SK-N-SH (cell line): ENCODE measurements at regions not wholly inside any gene's neighbourhood (a gene's known extent, or its start where the extent isn't known, plus 50 kb on each side); places are given as distances from the start of the nearest gene placed in this dataset.
A peak's percentile ranks its signal among the peaks of the same experiment; 100 is the strongest.

Experiments
- CTCF ChIA-PET: fragments of 300-600, 350-600 bp; formaldehyde crosslinking; extraction: SDS; loops from one replicate; lab custom pipeline; 2021; lab: Yijun Ruan, JAX
- POLR2A ChIA-PET: fragments of 350-600 bp; sonication (Branson Sonifier 250); formaldehyde crosslinking; extraction: SDS; loops from one replicate; lab custom pipeline; 2020; ENCODE audit warnings: antibody characterized with exemption, inconsistent platforms; lab: Yijun Ruan, JAX
- DNase-seq: peaks from one replicate; pipeline ENCODE4 v3.0.0; 2012
- H2AFZ ChIP-seq: fragments of 200-600 bp; sonication (generic); 2 replicates; pipeline ENCODE4 v1.8.1; 2016; ENCODE audit warnings: antibody characterized with exemption, mild to moderate bottlenecking, low read depth
- H3F3A ChIP-seq: fragments of 200-600 bp; sonication (generic); replicated peaks from 2 replicates; pipeline ENCODE3; 2016; ENCODE audit warnings: antibody characterized with exemption, mild to moderate bottlenecking; ENCODE audit not compliant: insufficient read depth
- H3K27ac ChIP-seq, 2 experiments: fragments of 200-500 bp in 1 of 2; fragments of 200-600 bp in 1 of 2; sonication (Bioruptor generic) in 1 of 2; sonication (generic), shearing (Covaris generic) in 1 of 2; 2 replicates each; pipeline versions ENCODE4 v1.5.1 to v1.6.1; 2014 to 2016; ENCODE audit warnings: low read depth in 2 of 2, inconsistent platforms in 1 of 2, low read length in 1 of 2, mild to moderate bottlenecking in 1 of 2, mixed read lengths in 1 of 2
- H3K27me3 ChIP-seq: fragments of 200-600 bp; sonication (generic), shearing (Covaris generic); 2 replicates; pipeline ENCODE4 v1.6.1; 2016; ENCODE audit warnings: mixed run types; ENCODE audit not compliant: insufficient read depth
- H3K36me3 ChIP-seq, 2 experiments: fragments of 200-500 bp in 1 of 2; fragments of 200-600 bp in 1 of 2; sonication (Bioruptor generic) in 1 of 2; sonication (generic) in 1 of 2; replicated peaks in 1 of 2; 2 replicates each; pipeline versions ENCODE3 to v1.5.1; 2014 to 2016; ENCODE audit warnings: low read length in 1 of 2, mild to moderate bottlenecking in 1 of 2; ENCODE audit not compliant: insufficient read depth in 2 of 2, control insufficient read depth in 1 of 2
- H3K4me1 ChIP-seq, 2 experiments: fragments of 200-500 bp in 1 of 2; fragments of 200-600 bp in 1 of 2; sonication (Bioruptor generic) in 1 of 2; sonication (generic), shearing (Covaris generic) in 1 of 2; 2 replicates each; pipeline versions ENCODE4 v1.5.1 to v1.6.1; 2014 to 2016; ENCODE audit warnings: low read depth in 1 of 2, low read length in 1 of 2, mixed run types in 1 of 2; ENCODE audit not compliant: insufficient read depth in 2 of 2, control insufficient read depth in 1 of 2
- H3K4me2 ChIP-seq: fragments of 200-600 bp; sonication (generic), shearing (Covaris generic); 2 replicates; pipeline ENCODE4 v1.6.1; 2017; ENCODE audit warnings: mixed run types
- H3K4me3 ChIP-seq, 2 experiments: fragments of 200-500 bp in 1 of 2; fragments of 200-600 bp in 1 of 2; sonication (Bioruptor generic) in 1 of 2; sonication (generic), shearing (Covaris generic) in 1 of 2; 2 replicates each; pipeline versions ENCODE4 v1.5.1 to v1.8.1; 2014 to 2016; ENCODE audit warnings: low read depth in 2 of 2, inconsistent platforms in 1 of 2, low read length in 1 of 2, mild to moderate bottlenecking in 1 of 2, mixed read lengths in 1 of 2, moderate library complexity in 1 of 2
- H3K79me2 ChIP-seq: fragments of 200-600 bp; sonication (generic); 2 replicates; pipeline ENCODE4 v1.8.1; 2017; ENCODE audit warnings: mild to moderate bottlenecking; ENCODE audit not compliant: insufficient read depth
- H3K9ac ChIP-seq: fragments of 200-600 bp; sonication (generic); 2 replicates; pipeline ENCODE4 v1.6.1; 2017; ENCODE audit warnings: mixed run types
- H3K9me2 ChIP-seq: fragments of 200-600 bp; sonication (generic); 2 replicates; pipeline ENCODE4 v1.6.1; 2017; ENCODE audit warnings: mixed run types
- H3K9me3 ChIP-seq: fragments of 200-600 bp; sonication (generic); 2 replicates; pipeline ENCODE4 v1.6.1; 2017; ENCODE audit warnings: mixed run types, mild to moderate bottlenecking, moderate library complexity
- H4K20me1 ChIP-seq: fragments of 200-600 bp; sonication (generic); 2 replicates; pipeline ENCODE4 v1.6.1; 2017; ENCODE audit warnings: mild to moderate bottlenecking, mixed run types; ENCODE audit not compliant: insufficient read depth
- CHD2 ChIP-seq: fragments of 150-350 bp; IDR thresholded peaks from 2 replicates; pipeline ENCODE4 v1.6.1; 2018; ENCODE audit warnings: low read length; ENCODE audit not compliant: partially characterized antibody
- CTCF ChIP-seq: fragments of 200-600 bp; sonication (generic); IDR thresholded peaks from 2 replicates; pipeline ENCODE4 v1.6.1; 2017; ENCODE audit warnings: antibody characterized with exemption, mild to moderate bottlenecking, moderate library complexity
- ELF1 ChIP-seq: IDR thresholded peaks from 2 replicates; pipeline ENCODE4 v1.4.0; 2012
- EP300 ChIP-seq, 2 experiments: IDR thresholded peaks; 2 replicates each; pipeline versions ENCODE4 v1.4.0 to v1.6.1; 2012; ENCODE audit warnings: borderline replicate concordance in 1 of 2, low read depth in 1 of 2, low read length in 1 of 2
- FOXM1 ChIP-seq: IDR thresholded peaks from 2 replicates; pipeline ENCODE4 v1.4.0; 2012; ENCODE audit warnings: low read depth, mild to moderate bottlenecking
- GATA2 ChIP-seq: sonication (generic); formaldehyde crosslinking; IDR thresholded peaks from 2 replicates; pipeline ENCODE4 v1.5.0; 2020; ENCODE audit warnings: mild to moderate bottlenecking, missing genetic modification reagents
- IRF3 ChIP-seq: fragments of 150-350 bp; IDR thresholded peaks from 2 replicates; pipeline ENCODE4 v1.6.1; 2016; ENCODE audit warnings: mild to moderate bottlenecking, low read depth, low read length
- MAX ChIP-seq: IDR thresholded peaks from 2 replicates; pipeline ENCODE4 v1.4.0; 2012; ENCODE audit warnings: low read depth
- MEF2A ChIP-seq: IDR thresholded peaks from 2 replicates; pipeline ENCODE4 v1.4.0; 2012; ENCODE audit warnings: low read depth, borderline replicate concordance
- MXI1 ChIP-seq: IDR thresholded peaks from 2 replicates; pipeline ENCODE4 v1.6.1; 2012; ENCODE audit warnings: mild to moderate bottlenecking, low read depth, low read length, improper control_type of control experiment
- NFIC ChIP-seq: IDR thresholded peaks from 2 replicates; pipeline ENCODE4 v1.4.0; 2012; ENCODE audit warnings: borderline replicate concordance
- POLR2AphosphoS5 ChIP-seq: IDR thresholded peaks from 2 replicates; pipeline ENCODE4 v1.6.1; 2012; ENCODE audit warnings: low read depth, low read length
- RCOR1 ChIP-seq: fragments of 150-350 bp; IDR thresholded peaks from 2 replicates; pipeline ENCODE4 v1.6.1; 2017; ENCODE audit warnings: antibody characterized with exemption, low read length
- SIN3A ChIP-seq: IDR thresholded peaks from 2 replicates; pipeline ENCODE4 v1.6.1; 2012; ENCODE audit warnings: low read depth, mild to moderate bottlenecking, low read length, moderate library complexity, borderline replicate concordance
- SMC3 ChIP-seq: IDR thresholded peaks from 2 replicates; pipeline ENCODE4 v1.6.1; 2012; ENCODE audit warnings: low read depth, low read length, improper control_type of control experiment
- TEAD4 ChIP-seq: IDR thresholded peaks from 2 replicates; pipeline ENCODE4 v1.4.0; 2012; ENCODE audit warnings: mild to moderate bottlenecking, borderline replicate concordance; ENCODE audit not compliant: insufficient read depth
- USF1 ChIP-seq: IDR thresholded peaks from 2 replicates; pipeline ENCODE4 v1.4.0; 2012; ENCODE audit warnings: low read depth, borderline replicate concordance
- YY1 ChIP-seq: IDR thresholded peaks from 2 replicates; pipeline ENCODE4 v1.4.0; 2012; ENCODE audit warnings: low read depth, mild to moderate bottlenecking
- WGBS: methylation state at CpG from one replicate; pipeline ENCODE4 v1.1.6; 2017; ENCODE audit warnings: low lambda C conversion rate; 5-methylcytosine and 5-hydroxymethylcytosine counted together

- no peaks in the 10 kb centered on the region for H3K79me2 ChIP-seq
- POLR2A ChIA-PET, result no interaction called here
- H3K9me3 ChIP-seq, result no peaks in the 10 kb centered on the region
- no peak overlapping the region for H2AFZ ChIP-seq
- no peaks in the 10 kb centered on the region for H3K9me2 ChIP-seq
- H4K20me1 ChIP-seq, result no peaks in the 10 kb centered on the region
- no peak overlapping the region for H3K4me2 ChIP-seq
- no peak overlapping the region for H3K4me3 ChIP-seq
- H3F3A ChIP-seq, result no peaks in the 10 kb centered on the region
- H3K4me1 ChIP-seq, result peaks cover 0 to 10% of the 10 kb centered on the region in 2 experiments; a peak in 1 of 4 replicates
- peak; percentile 52 for DNase-seq
- H3K27me3 ChIP-seq, result no peaks in the 10 kb centered on the region; the same call in 1 of the 2 replicates
- no peak overlapping the region for H3K9ac ChIP-seq
- H3K36me3 ChIP-seq, result no peaks in the 10 kb centered on the region
- CTCF ChIA-PET, result no interaction called here
- TF ChIP-seq SIN3A (no peak), MEF2A (no peak), RCOR1 (no peak), EP300 (IDR thresholded peaks at IDR 0.05; ENCODE audit: borderline replicate concordance in 1 of 2, low read depth in 1 of 2, low read length in 1 of 2) (no peak), USF1 (no peak)
- 3% methylated on average over 5 of the region's 9 CpGs for WGBS
- no peak overlapping the region; a peak in 1 of 4 replicates for H3K27ac ChIP-seq
Observed at GRCh38 chr22:49278340-49278739, 549.3 kb downstream of the BRD1 start.

GRCh38 chr22:49276567-49276966 is 551.1 kb downstream of the BRD1 start:
- Histone ChIP-seq H3K27ac (no peak overlapping the region), H3K79me2 (no peaks in the 10 kb centered on the region), H3K9ac (no peak overlapping the region), H2AFZ (no peak overlapping the region), H3K4me3 (no peak overlapping the region), H3K9me3 (no peaks in the 10 kb centered on the region), H3K9me2 (no peaks in the 10 kb centered on the region), H3K27me3 (no peaks in the 10 kb centered on the region; the same call in 1 of the 2 replicates), H4K20me1 (no peaks in the 10 kb centered on the region), H3K4me1 (peaks cover 0 to 10% of the 10 kb centered on the region in 2 experiments; a peak in 1 of 4 replicates), H3F3A (no peaks in the 10 kb centered on the region), H3K4me2 (no peak overlapping the region), H3K36me3 (no peaks in the 10 kb centered on the region)
- TF ChIP-seq ELF1 (no peak), MXI1 (no peak), GATA2 (no peak), RCOR1 (no peak), TEAD4 (no peak), YY1 (no peak), CTCF (no peak), SMC3 (no peak), CHD2 (no peak), FOXM1 (no peak), MAX (no peak), POLR2AphosphoS5 (no peak), NFIC (no peak), MEF2A (no peak), IRF3 (no peak), EP300 (IDR thresholded peaks at IDR 0.05; ENCODE audit: borderline replicate concordance in 1 of 2, low read depth in 1 of 2, low read length in 1 of 2) (no peak), USF1 (no peak)
- WGBS, result 28% methylated on average over 2 of the region's 10 CpGs
- DNase-seq, result no peak
- POLR2A ChIA-PET, result no interaction called here
- CTCF ChIA-PET, result no interaction called here
